ENCODE measurements at regions not wholly inside any gene's neighbourhood (a gene's known extent, or its start where the extent isn't known, plus 50 kb on each side); places are given as distances from the start of the nearest gene placed in this dataset.

- Histone ChIP-seq H3K9ac (replicated peaks in 1 of 4; ENCODE audit: extremely low read depth in 1 of 4, low read depth in 3 of 4, low read length in 3 of 4) (no peak overlapping the region), H2AFZ (ENCODE audit: low read length) (no peak overlapping the region), H3K23ac (ENCODE audit: insufficient read length) (no peak overlapping the region), H3K9me3 (ENCODE audit: insufficient read depth in 2 of 2, low read depth in 1 of 2, low read length in 1 of 2) (no peaks in the 10 kb centered on the region), H3K4me1 (replicated peaks in 1 of 4; ENCODE audit: control insufficient read depth in 3 of 4, insufficient read depth in 4 of 4, low read length in 3 of 4) (0 out of 7 replicates have a peak, but pooled peaks cover 0 to 2% (median 0%) of the 10 kb centered on the region in 4 experiments), H3K4ac (replicated peaks; ENCODE audit: insufficient read length, low read depth, low read length) (no peak overlapping the region), H3K79me1 (ENCODE audit: low read depth, low read length) (no peaks in the 10 kb centered on the region), H3K79me2 (ENCODE audit: control insufficient read depth in 1 of 2, insufficient read depth in 2 of 2, low read length in 2 of 2) (no peaks in the 10 kb centered on the region), H3K4me2 (ENCODE audit: insufficient read depth in 1 of 2, low read depth in 2 of 2, low read length in 2 of 2) (no peak overlapping the region), H3K27me3 (replicated peaks in 1 of 4; ENCODE audit: control insufficient read depth in 3 of 4, extremely low read depth in 1 of 4, insufficient read depth in 3 of 4, low read length in 3 of 4) (no peaks in the 10 kb centered on the region), H2BK5ac (ENCODE audit: low read depth, low read length) (no peak overlapping the region), H3K36me3 (ENCODE audit: control insufficient read depth in 2 of 4, insufficient read depth in 4 of 4, low read length in 3 of 4) (no peaks in the 10 kb centered on the region), H4K5ac (ENCODE audit: insufficient read length, low read depth, low read length) (no peak overlapping the region), H3K56ac (replicated peaks; ENCODE audit: insufficient read length, low read depth, low read length) (no peak overlapping the region), H2BK20ac (ENCODE audit: low read length) (no peak overlapping the region), H2AK5ac (ENCODE audit: low read depth, low read length) (no peak overlapping the region), H3K23me2 (ENCODE audit: low read depth, low read length) (peaks cover 3% of the 10 kb centered on the region; the same call in 1 of the 2 replicates), H2BK15ac (ENCODE audit: low read length) (no peak overlapping the region), H3K4me3 (ENCODE audit: extremely low read depth in 1 of 4, insufficient read depth in 2 of 4, low read depth in 3 of 4, low read length in 4 of 4) (no peak overlapping the region), H4K20me1 (replicated peaks in 1 of 2; ENCODE audit: control insufficient read depth in 1 of 2, insufficient read depth in 2 of 2, low read length in 2 of 2) (no peaks in the 10 kb centered on the region), H2BK12ac (ENCODE audit: low read depth, low read length) (no peak overlapping the region), H3K14ac (ENCODE audit: insufficient read length) (no peak overlapping the region), H3K27ac (ENCODE audit: low read depth, low read length) (no peak overlapping the region), H4K8ac (ENCODE audit: extremely low read depth, insufficient read depth, low read length) (no peak overlapping the region), H2BK120ac (replicated peaks; ENCODE audit: low read depth, low read length) (no peak overlapping the region), H4K91ac (replicated peaks; ENCODE audit: insufficient read length, low read length) (no peak overlapping the region), H3K18ac (ENCODE audit: extremely low read depth, low read length) (no peak overlapping the region)
- 91% methylated on average over 7 of the region's 7 CpGs; no CpG with 5 or more reads in 1 of the 2 experiments for WGBS, 2 experiments (ENCODE audit: extremely low coverage in 1 of 2, insufficient coverage in 1 of 2, insufficient read length in 1 of 2, insufficient replicate concordance in 2 of 2, low coverage in 1 of 2, low lambda C conversion rate in 2 of 2, missing lambda C conversion rate in 1 of 2)
- DNase-seq (ENCODE audit: low read depth in 1 of 2, low spot score in 2 of 2) (no peak), FAIRE-seq (no peak)
- CTCF ChIA-PET (ENCODE audit: partially characterized antibody), result interaction anchor here (0.9 kb wide), 1 partner anchor 10 kb away, joined by 3 read pairs; no protein-coding TSS in a partner anchor
- POLR2A ChIA-PET (ENCODE audit: partially characterized antibody), result no interaction called here
- TF ChIP-seq ATF3 (IDR thresholded peaks at IDR 0.05; ENCODE audit: insufficient read depth, low read depth, low read length), result no peak
- no peak for TF ChIP-seq HDAC2 (IDR thresholded peaks at IDR 0.05; ENCODE audit: borderline replicate concordance in 1 of 2, low read depth in 2 of 2, low read length in 2 of 2)
- TF ChIP-seq NANOG (IDR thresholded peaks at IDR 0.05; ENCODE audit: insufficient read depth, low read depth, low read length, poor library complexity, severe bottlenecking), result no peak
- TF ChIP-seq POLR2AphosphoS5 (IDR thresholded peaks at IDR 0.05; ENCODE audit: low read depth, low read length), result no peak
- no peak for TF ChIP-seq RAD21 (IDR thresholded peaks at IDR 0.05 in 1 of 2, conservative IDR thresholded peaks at IDR 0.05 in 1 of 2; ENCODE audit: low read depth in 2 of 2, low read length in 2 of 2)
- no peak for TF ChIP-seq CTCF (IDR thresholded peaks at IDR 0.05; ENCODE audit: control extremely low read depth in 1 of 3, insufficient read depth in 1 of 3, low read depth in 1 of 3, low read length in 3 of 3)
- TF ChIP-seq USF2 (IDR thresholded peaks at IDR 0.05; ENCODE audit: low read length), result no peak
- TF ChIP-seq E2F6 (IDR thresholded peaks at IDR 0.05), result no peak
These were observed 234.1 kb upstream of the PMEPA1 start for GRCh38 chr20:57943950-57944349.

Measured in H1 (cell line).